H1 (cell line): ENCODE measurements at regions not wholly inside any gene's neighbourhood (a gene's known extent, or its start where the extent isn't known, plus 50 kb on each side); places are given as distances from the start of the nearest gene placed in this dataset.

Experiments
- CTCF ChIA-PET: fragments of 300-600 bp; sonication (Branson Sonifier 250); formaldehyde crosslinking; loops from one replicate; lab custom pipeline; 2021; ENCODE audit not compliant: partially characterized antibody; lab: Charles Lee
- POLR2A ChIA-PET: fragments of 300-600 bp; sonication (Branson Sonifier 250); formaldehyde crosslinking; loops from one replicate; lab custom pipeline; 2021; ENCODE audit warnings: inconsistent platforms; ENCODE audit not compliant: partially characterized antibody; lab: Charles Lee
- DNase-seq, 2 experiments: peaks; one replicate each; pipeline versions ENCODE4 v3.0.0 to v3.0.0-alpha.2; 2010 to 2022; ENCODE audit warnings: low spot score in 2 of 2, low read depth in 1 of 2, mixed read lengths in 1 of 2
- FAIRE-seq: peaks from 2 replicates; lab custom pipeline; 2011; peaks lifted over from hg19 to GRCh38; lab: Jason Lieb, UNC
- H2AFZ ChIP-seq: 2 replicates; pipeline ENCODE4 v1.8.1; 2012; ENCODE audit warnings: low read length, inconsistent platforms
- H2AK5ac ChIP-seq: 2 replicates; pipeline ENCODE4 v1.6.1; 2013; ENCODE audit warnings: low read depth, low read length
- H2BK120ac ChIP-seq: replicated peaks from 2 replicates; pipeline ENCODE3; 2013; ENCODE audit warnings: low read depth, low read length, inconsistent platforms
- H2BK12ac ChIP-seq: 2 replicates; pipeline ENCODE4 v1.6.1; 2013; ENCODE audit warnings: low read depth, low read length
- H2BK15ac ChIP-seq: 2 replicates; pipeline ENCODE4 v1.6.1; 2013; ENCODE audit warnings: low read length
- H2BK20ac ChIP-seq: 2 replicates; pipeline ENCODE4 v1.6.1; 2013; ENCODE audit warnings: low read length
- H2BK5ac ChIP-seq: 2 replicates; pipeline ENCODE4 v1.6.1; 2013; ENCODE audit warnings: low read depth, low read length
- H3K14ac ChIP-seq: 2 replicates; pipeline ENCODE4 v1.6.1; 2013; ENCODE audit warnings: inconsistent platforms; ENCODE audit not compliant: insufficient read length
- H3K18ac ChIP-seq: 2 replicates; pipeline ENCODE4 v1.6.1; 2013; ENCODE audit warnings: low read length; ENCODE audit errors: extremely low read depth
- H3K23ac ChIP-seq: 2 replicates; pipeline ENCODE4 v1.6.1; 2013; ENCODE audit warnings: inconsistent platforms; ENCODE audit not compliant: insufficient read length
- H3K23me2 ChIP-seq: 2 replicates; pipeline ENCODE4 v1.6.1; 2013; ENCODE audit warnings: low read depth, low read length
- H3K27ac ChIP-seq: 2 replicates; pipeline ENCODE4 v1.6.1; 2011; ENCODE audit warnings: low read depth, low read length, inconsistent platforms
- H3K27me3 ChIP-seq, 4 experiments: replicated peaks in 1 of 4; 1 replicate in 1 of 4; 2 replicates in 3 of 4; pipeline versions ENCODE4 v1.6.1 to v1.8.1; 2011 to 2013; ENCODE audit warnings: low read length in 3 of 4, mild to moderate bottlenecking in 3 of 4, inconsistent platforms in 2 of 4, mixed read lengths in 2 of 4, moderate library complexity in 1 of 4; ENCODE audit not compliant: control insufficient read depth in 3 of 4, insufficient read depth in 3 of 4; ENCODE audit errors: extremely low read depth in 1 of 4
- H3K36me3 ChIP-seq, 4 experiments: 2 replicates each; pipeline versions ENCODE4 v1.6.1 to v1.8.1; 2011 to 2013; ENCODE audit warnings: mild to moderate bottlenecking in 4 of 4, low read length in 3 of 4, moderate library complexity in 2 of 4, control low read depth in 1 of 4, inconsistent platforms in 1 of 4; ENCODE audit not compliant: insufficient read depth in 4 of 4, control insufficient read depth in 2 of 4
- H3K4ac ChIP-seq: replicated peaks from 2 replicates; pipeline ENCODE3; 2013; ENCODE audit warnings: low read length, low read depth, mixed read lengths, inconsistent platforms; ENCODE audit not compliant: insufficient read length
- H3K4me1 ChIP-seq, 4 experiments: replicated peaks in 1 of 4; 1 replicate in 1 of 4; 2 replicates in 3 of 4; pipeline versions ENCODE4 v1.6.1 to v1.8.1; 2011 to 2013; ENCODE audit warnings: low read length in 3 of 4, inconsistent platforms in 2 of 4, mixed read lengths in 1 of 4; ENCODE audit not compliant: insufficient read depth in 4 of 4, control insufficient read depth in 3 of 4
- H3K4me2 ChIP-seq, 2 experiments: 2 replicates each; pipeline versions ENCODE4 v1.6.1 to v1.8.1; 2011 to 2013; ENCODE audit warnings: low read depth in 2 of 2, low read length in 2 of 2, control low read depth in 1 of 2, inconsistent platforms in 1 of 2, mild to moderate bottlenecking in 1 of 2; ENCODE audit not compliant: insufficient read depth in 1 of 2
- H3K4me3 ChIP-seq, 4 experiments: fragments of 200-600, 300-600 bp in 1 of 4; sonication (generic), shearing (Covaris generic), sonication (Bioruptor Twin) in 1 of 4; 2 replicates each; pipeline versions ENCODE4 v1.5.1 to v1.8.1; 2011 to 2016; ENCODE audit warnings: low read length in 4 of 4, low read depth in 3 of 4, control low read depth in 2 of 4, inconsistent platforms in 2 of 4, mild to moderate bottlenecking in 2 of 4, mixed read lengths in 1 of 4, moderate library complexity in 1 of 4; ENCODE audit not compliant: insufficient read depth in 2 of 4; ENCODE audit errors: extremely low read depth in 1 of 4
- H3K56ac ChIP-seq: replicated peaks from 2 replicates; pipeline ENCODE3; 2013; ENCODE audit warnings: low read depth, mild to moderate bottlenecking, mixed read lengths, low read length, inconsistent platforms; ENCODE audit not compliant: insufficient read length
- H3K79me1 ChIP-seq: 2 replicates; pipeline ENCODE4 v1.6.1; 2013; ENCODE audit warnings: low read depth, low read length, control low read depth
- H3K79me2 ChIP-seq, 2 experiments: 2 replicates each; pipeline versions ENCODE4 v1.6.1 to v1.8.1; 2012 to 2013; ENCODE audit warnings: low read length in 2 of 2, mild to moderate bottlenecking in 2 of 2, inconsistent platforms in 1 of 2; ENCODE audit not compliant: insufficient read depth in 2 of 2, control insufficient read depth in 1 of 2
- H3K9ac ChIP-seq, 4 experiments: replicated peaks in 1 of 4; 1 replicate in 1 of 4; 2 replicates in 3 of 4; pipeline versions ENCODE4 v1.6.1 to v1.8.1; 2011 to 2013; ENCODE audit warnings: low read depth in 3 of 4, low read length in 3 of 4, control low read depth in 2 of 4, mild to moderate bottlenecking in 2 of 4, moderate library complexity in 2 of 4, inconsistent platforms in 1 of 4; ENCODE audit errors: extremely low read depth in 1 of 4
- H3K9me3 ChIP-seq, 2 experiments: 2 replicates each; pipeline versions ENCODE4 v1.6.1 to v1.8.1; 2012 to 2013; ENCODE audit warnings: mild to moderate bottlenecking in 2 of 2, moderate library complexity in 2 of 2, control low read depth in 1 of 2, inconsistent platforms in 1 of 2, low read depth in 1 of 2, low read length in 1 of 2, mixed read lengths in 1 of 2; ENCODE audit not compliant: insufficient read depth in 2 of 2
- H4K20me1 ChIP-seq, 2 experiments: replicated peaks in 1 of 2; 2 replicates each; pipeline versions ENCODE3 to v1.8.1; 2011 to 2013; ENCODE audit warnings: inconsistent platforms in 2 of 2, low read length in 2 of 2, mild to moderate bottlenecking in 1 of 2; ENCODE audit not compliant: insufficient read depth in 2 of 2, control insufficient read depth in 1 of 2
- H4K5ac ChIP-seq: 2 replicates; pipeline ENCODE4 v1.6.1; 2013; ENCODE audit warnings: low read length, low read depth, mixed read lengths, inconsistent platforms; ENCODE audit not compliant: insufficient read length
- H4K8ac ChIP-seq: 2 replicates; pipeline ENCODE4 v1.8.0; 2013; ENCODE audit warnings: mild to moderate bottlenecking, moderate library complexity, low read length, inconsistent platforms; ENCODE audit not compliant: insufficient read depth; ENCODE audit errors: extremely low read depth
- H4K91ac ChIP-seq: replicated peaks from 2 replicates; pipeline ENCODE3; 2013; ENCODE audit warnings: low read length, mixed read lengths, inconsistent platforms; ENCODE audit not compliant: insufficient read length
- ATF2 ChIP-seq: IDR thresholded peaks from 2 replicates; pipeline ENCODE4 v1.6.1; 2012; ENCODE audit warnings: low read length, inconsistent platforms
- CEBPB ChIP-seq: IDR thresholded peaks from 2 replicates; pipeline ENCODE4 v1.6.1; 2012; ENCODE audit warnings: low read depth, low read length
- EP300 ChIP-seq, 2 experiments: IDR thresholded peaks; 1 replicate in 1 of 2; 2 replicates in 1 of 2; pipeline ENCODE4 v1.6.1; 2011 to 2012; ENCODE audit warnings: low read depth in 2 of 2, low read length in 2 of 2, mild to moderate bottlenecking in 2 of 2, borderline replicate concordance in 1 of 2, inconsistent platforms in 1 of 2, moderate library complexity in 1 of 2
- GABPA ChIP-seq: IDR thresholded peaks from 2 replicates; pipeline ENCODE4 v1.6.1; 2011; ENCODE audit warnings: mild to moderate bottlenecking, low read length, moderate library complexity, borderline replicate concordance; ENCODE audit not compliant: insufficient read depth
- GTF2F1 ChIP-seq: IDR thresholded peaks from 2 replicates; pipeline ENCODE4 v1.6.1; 2012; ENCODE audit warnings: low read depth, low read length, improper control_type of control experiment, borderline replicate concordance
- HDAC6 ChIP-seq: IDR thresholded peaks from one replicate; pipeline ENCODE4 v1.7.1; 2012; ENCODE audit warnings: low read depth, mild to moderate bottlenecking, inconsistent platforms, low read length, moderate library complexity
- JUND ChIP-seq: IDR thresholded peaks from 2 replicates; pipeline ENCODE4 v1.6.1; 2011; ENCODE audit warnings: mild to moderate bottlenecking, improper control_type of control experiment, low read length
- MAFK ChIP-seq: IDR thresholded peaks from 2 replicates; pipeline ENCODE4 v1.6.1; 2012; ENCODE audit warnings: low read depth, mild to moderate bottlenecking, improper control_type of control experiment, low read length
- RAD21 ChIP-seq, 2 experiments: IDR thresholded peaks in 1 of 2; conservative IDR thresholded peaks in 1 of 2; 2 replicates each; pipeline ENCODE4 v1.6.1; 2011; ENCODE audit warnings: low read depth in 2 of 2, low read length in 2 of 2, improper control_type of control experiment in 1 of 2, inconsistent platforms in 1 of 2, mild to moderate bottlenecking in 1 of 2, moderate library complexity in 1 of 2
- RBBP5 ChIP-seq: IDR thresholded peaks from 2 replicates; pipeline ENCODE4 v1.7.1; 2012; ENCODE audit warnings: low read depth, mild to moderate bottlenecking, inconsistent platforms, low read length, moderate library complexity, borderline replicate concordance
- SAP30 ChIP-seq: fragments of 300-600 bp; sonication (generic); IDR thresholded peaks from 2 replicates; pipeline ENCODE4 v1.7.1; 2012; ENCODE audit warnings: low read length, moderate library complexity, mild to moderate bottlenecking, inconsistent platforms; ENCODE audit not compliant: insufficient read depth, insufficient replicate concordance
- SIRT6 ChIP-seq: IDR thresholded peaks from one replicate; pipeline ENCODE4 v1.7.1; 2012; ENCODE audit warnings: low read length, inconsistent platforms
- SP2 ChIP-seq: IDR thresholded peaks from 2 replicates; pipeline ENCODE4 v1.6.1; 2012; ENCODE audit warnings: mild to moderate bottlenecking, low read length, inconsistent platforms
- ZNF274 ChIP-seq: IDR thresholded peaks from 2 replicates; pipeline ENCODE4 v1.7.0; 2012; ENCODE audit warnings: low read length, borderline replicate concordance; ENCODE audit errors: extremely low read depth

GRCh38 chr12:33650832-33651231, 211.2 kb upstream of the SYT10 start:
- H4K20me1 ChIP-seq: no peaks in the 10 kb centered on the region
- no peak overlapping the region for H2AFZ ChIP-seq
- H3K4me3 ChIP-seq: peak overlapping the region in 1 of 4 experiments; percentile 29; a peak in 1 of 8 replicates
- H3K4ac ChIP-seq: no peak overlapping the region
- no peak overlapping the region for H3K4me2 ChIP-seq
- H3K14ac ChIP-seq: no peak overlapping the region
- ChIA-PET CTCF (no interaction called here), POLR2A (no interaction called here)
- H3K9me3 ChIP-seq: peaks cover 23 to 31% of the 10 kb centered on the region in 2 experiments
- H2AK5ac ChIP-seq: no peak overlapping the region
- H3K4me1 ChIP-seq: no peaks in the 10 kb centered on the region; a peak in 1 of 7 replicates
- no peak overlapping the region for H2BK120ac ChIP-seq
- FAIRE-seq (no peak), DNase-seq (no peak)
- no peak overlapping the region for H3K9ac ChIP-seq
- H3K23ac ChIP-seq: no peak overlapping the region
- no peak overlapping the region for H2BK12ac ChIP-seq
- H2BK20ac ChIP-seq: no peak overlapping the region
- no peaks in the 10 kb centered on the region for H3K23me2 ChIP-seq
- H4K8ac ChIP-seq: no peak overlapping the region
- no peak overlapping the region for H2BK15ac ChIP-seq
- 0 out of 2 replicates have a peak overlapping the region, but pooled peaks have one; percentile 19 for H2BK5ac ChIP-seq
- H4K5ac ChIP-seq: no peak overlapping the region
- peaks cover 0 to 27% (median 9%) of the 10 kb centered on the region in 4 experiments; a peak in 3 of 8 replicates for H3K36me3 ChIP-seq
- no peaks in the 10 kb centered on the region for H3K27me3 ChIP-seq
- no peak overlapping the region for H3K27ac ChIP-seq
- H3K18ac ChIP-seq: no peak overlapping the region
- no peak overlapping the region for H3K56ac ChIP-seq
- H3K79me2 ChIP-seq: no peaks in the 10 kb centered on the region
- H4K91ac ChIP-seq: no peak overlapping the region
- no peaks in the 10 kb centered on the region for H3K79me1 ChIP-seq
- TF ChIP-seq RAD21 (IDR thresholded peaks at IDR 0.05 in 1 of 2, conservative IDR thresholded peaks at IDR 0.05 in 1 of 2; ENCODE audit: low read depth in 2 of 2, low read length in 2 of 2) (no peak), CEBPB (no peak), SAP30 (no peak), JUND (no peak), MAFK (no peak), GABPA (no peak), ZNF274 (no peak), RBBP5 (no peak), HDAC6 (no peak), SIRT6 (no peak), EP300 (IDR thresholded peaks at IDR 0.05; ENCODE audit: borderline replicate concordance in 1 of 2, low read depth in 2 of 2, low read length in 2 of 2) (no peak), SP2 (no peak), ATF2 (no peak), GTF2F1 (no peak)
